ENCODE measurements at regions not wholly inside any gene's neighbourhood (a gene's known extent, or its start where the extent isn't known, plus 50 kb on each side); places are given as distances from the start of the nearest gene placed in this dataset.

DNA sequence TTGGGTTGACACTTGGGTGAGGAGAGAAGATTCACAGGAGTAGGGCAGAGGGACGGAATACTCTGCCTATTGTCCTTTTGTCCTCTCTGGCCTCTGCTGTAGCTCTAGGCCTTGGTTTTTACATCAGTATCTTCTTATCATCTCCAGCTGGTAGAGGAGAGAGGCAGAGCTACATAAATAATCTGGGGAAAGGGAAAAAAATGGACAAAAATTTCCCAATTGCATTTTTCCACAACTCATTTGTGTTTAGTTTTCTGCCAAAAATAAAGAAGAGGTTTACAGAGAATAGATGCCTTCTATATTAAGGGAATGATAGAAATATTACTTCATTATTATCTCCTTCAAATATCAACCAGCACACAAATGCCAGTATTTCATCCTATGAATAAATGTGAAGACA is 216.4 kb upstream of the P2RY1 start:
- Histone ChIP-seq H3K4me1 (ENCODE audit: control insufficient read depth, extremely low read depth, insufficient read depth, low read length) (no peaks in the 10 kb centered on the region), H3K9me1 (replicated peaks; ENCODE audit: control insufficient read depth, extremely low read depth, insufficient read depth, low read length) (no peaks in the 10 kb centered on the region), H3K4me3 (replicated peaks in 1 of 3; ENCODE audit: insufficient read depth in 1 of 3, low read depth in 1 of 3, low read length in 3 of 3) (no peak overlapping the region), H3K79me2 (ENCODE audit: control insufficient read depth, insufficient read depth, low read length) (no peaks in the 10 kb centered on the region), H3K9me3 (replicated peaks; ENCODE audit: control insufficient read depth, insufficient read depth, low read length) (no peaks in the 10 kb centered on the region), H3K27ac (ENCODE audit: insufficient read depth, low read depth, low read length) (no peak overlapping the region), H3K4me2 (ENCODE audit: insufficient read depth, low read length) (no peak overlapping the region), H3K36me3 (ENCODE audit: control insufficient read depth in 2 of 2, extremely low read depth in 1 of 2, insufficient read depth in 2 of 2, low read length in 2 of 2) (no peaks in the 10 kb centered on the region), H2AFZ (ENCODE audit: low read depth, low read length) (no peak overlapping the region), H3K27me3 (ENCODE audit: control insufficient read depth in 2 of 2, insufficient read depth in 2 of 2, low read length in 2 of 2) (peaks cover 2 to 5% of the 10 kb centered on the region in 2 experiments), H3K9ac (replicated peaks; ENCODE audit: extremely low read depth, insufficient read depth, low read length) (no peak overlapping the region), H4K20me1 (replicated peaks; ENCODE audit: control insufficient read depth, extremely low read depth, insufficient read depth, low read length) (no peaks in the 10 kb centered on the region)
- dilution Hi-C loops (cut with MboI; ENCODE audit: extremely low pct_ligation_motif_present, low sequenced_read_pairs) (no loop called here), intact Hi-C loops (cut with micrococcal nuclease) (no loop called here)
- TF ChIP-seq, protein P1, sequence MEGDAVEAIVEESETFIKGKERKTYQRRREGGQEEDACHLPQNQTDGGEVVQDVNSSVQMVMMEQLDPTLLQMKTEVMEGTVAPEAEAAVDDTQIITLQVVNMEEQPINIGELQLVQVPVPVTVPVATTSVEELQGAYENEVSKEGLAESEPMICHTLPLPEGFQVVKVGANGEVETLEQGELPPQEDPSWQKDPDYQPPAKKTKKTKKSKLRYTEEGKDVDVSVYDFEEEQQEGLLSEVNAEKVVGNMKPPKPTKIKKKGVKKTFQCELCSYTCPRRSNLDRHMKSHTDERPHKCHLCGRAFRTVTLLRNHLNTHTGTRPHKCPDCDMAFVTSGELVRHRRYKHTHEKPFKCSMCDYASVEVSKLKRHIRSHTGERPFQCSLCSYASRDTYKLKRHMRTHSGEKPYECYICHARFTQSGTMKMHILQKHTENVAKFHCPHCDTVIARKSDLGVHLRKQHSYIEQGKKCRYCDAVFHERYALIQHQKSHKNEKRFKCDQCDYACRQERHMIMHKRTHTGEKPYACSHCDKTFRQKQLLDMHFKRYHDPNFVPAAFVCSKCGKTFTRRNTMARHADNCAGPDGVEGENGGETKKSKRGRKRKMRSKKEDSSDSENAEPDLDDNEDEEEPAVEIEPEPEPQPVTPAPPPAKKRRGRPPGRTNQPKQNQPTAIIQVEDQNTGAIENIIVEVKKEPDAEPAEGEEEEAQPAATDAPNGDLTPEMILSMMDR (IDR thresholded peaks at IDR 0.05; ENCODE audit: extremely low read depth in 1 of 2, insufficient read depth in 1 of 2, low read depth in 1 of 2, low read length in 2 of 2) = no peak
- TF ChIP-seq FOS (IDR thresholded peaks at IDR 0.05; ENCODE audit: borderline replicate concordance, insufficient read depth, low read length) = no peak
- ChIA-PET CTCF (interaction anchor here (1.1 kb wide), 1 partner anchor 10 kb away, joined by 3 read pairs; no protein-coding TSS in a partner anchor), POLR2A (no interaction called here)
- DNase-seq (ENCODE audit: low read depth, low spot score) (no peak), FAIRE-seq (no peak)
- BruUV-seq (replicated peaks) = no TSS peak

DNA sequence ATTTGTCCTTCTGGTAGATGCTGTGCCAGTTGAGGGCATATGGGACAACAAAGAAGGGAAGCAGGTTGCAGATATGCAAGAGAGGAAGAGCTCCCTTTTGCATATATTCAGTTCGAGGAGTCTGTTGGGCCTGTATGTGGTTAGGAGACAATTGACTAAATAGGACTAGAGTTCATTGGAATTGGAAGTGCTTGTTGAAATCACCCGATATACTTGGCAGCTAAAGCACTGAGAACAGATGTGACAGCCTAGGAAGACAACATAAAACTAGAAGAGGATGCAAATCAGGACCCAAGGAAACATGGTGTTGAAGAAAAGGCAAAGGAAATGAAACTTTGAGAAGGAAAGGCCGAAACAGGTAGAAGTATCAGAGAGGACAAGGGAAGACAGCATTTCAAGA is 215.2 kb upstream of the P2RY1 start:
- Histone ChIP-seq H4K20me1 (replicated peaks; ENCODE audit: control insufficient read depth, extremely low read depth, insufficient read depth, low read length) (no peaks in the 10 kb centered on the region), H3K27ac (ENCODE audit: insufficient read depth, low read depth, low read length) (no peak overlapping the region), H3K36me3 (ENCODE audit: control insufficient read depth in 2 of 2, extremely low read depth in 1 of 2, insufficient read depth in 2 of 2, low read length in 2 of 2) (no peaks in the 10 kb centered on the region), H3K4me3 (replicated peaks in 1 of 3; ENCODE audit: insufficient read depth in 1 of 3, low read depth in 1 of 3, low read length in 3 of 3) (no peak overlapping the region), H3K9ac (replicated peaks; ENCODE audit: extremely low read depth, insufficient read depth, low read length) (no peak overlapping the region), H3K4me2 (ENCODE audit: insufficient read depth, low read length) (no peak overlapping the region), H3K27me3 (ENCODE audit: control insufficient read depth in 2 of 2, insufficient read depth in 2 of 2, low read length in 2 of 2) (peaks cover 5 to 6% of the 10 kb centered on the region in 2 experiments), H3K4me1 (ENCODE audit: control insufficient read depth, extremely low read depth, insufficient read depth, low read length) (no peaks in the 10 kb centered on the region), H3K9me3 (replicated peaks; ENCODE audit: control insufficient read depth, insufficient read depth, low read length) (no peaks in the 10 kb centered on the region), H3K79me2 (ENCODE audit: control insufficient read depth, insufficient read depth, low read length) (no peaks in the 10 kb centered on the region), H3K9me1 (replicated peaks; ENCODE audit: control insufficient read depth, extremely low read depth, insufficient read depth, low read length) (no peaks in the 10 kb centered on the region), H2AFZ (ENCODE audit: low read depth, low read length) (no peak overlapping the region)
- intact Hi-C loops (cut with micrococcal nuclease) = no loop called here
- FAIRE-seq (no peak), DNase-seq (ENCODE audit: low read depth, low spot score) (no peak)
- no peak for TF ChIP-seq POLR2A (IDR thresholded peaks at IDR 0.05; ENCODE audit: low read depth, low read length)
- no peak for TF ChIP-seq FOS (IDR thresholded peaks at IDR 0.05; ENCODE audit: borderline replicate concordance, insufficient read depth, low read length)
- TF ChIP-seq, protein P1 (IDR thresholded peaks at IDR 0.05; ENCODE audit: extremely low read depth in 1 of 2, insufficient read depth in 1 of 2, low read depth in 1 of 2, low read length in 2 of 2) = no peak
- TF ChIP-seq POLR2AphosphoS5 (IDR thresholded peaks at IDR 0.05; ENCODE audit: insufficient read depth, low read depth, low read length) = no peak
- no peak for TF ChIP-seq MYC (IDR thresholded peaks at IDR 0.05; ENCODE audit: low read depth, low read length)
- TF ChIP-seq, protein P2, sequence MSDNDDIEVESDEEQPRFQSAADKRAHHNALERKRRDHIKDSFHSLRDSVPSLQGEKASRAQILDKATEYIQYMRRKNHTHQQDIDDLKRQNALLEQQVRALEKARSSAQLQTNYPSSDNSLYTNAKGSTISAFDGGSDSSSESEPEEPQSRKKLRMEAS (IDR thresholded peaks at IDR 0.05; ENCODE audit: insufficient read depth, insufficient read length) = no peak
- no peak for TF ChIP-seq JUN (IDR thresholded peaks at IDR 0.05; ENCODE audit: borderline replicate concordance, insufficient read depth, insufficient read length, low read depth)
- TF ChIP-seq GATA2 (IDR thresholded peaks at IDR 0.05; ENCODE audit: insufficient read depth, insufficient read length, low read depth, low read length) = no peak
- TF ChIP-seq EZH2 (IDR thresholded peaks at IDR 0.05; ENCODE audit: borderline replicate concordance, low read depth, low read length, severe bottlenecking) = no peak
- POLR2A ChIA-PET = no interaction called here
- CTCF ChIA-PET = no interaction called here
- BruUV-seq (replicated peaks) = no TSS peak
- dilution Hi-C loops (cut with MboI; ENCODE audit: extremely low pct_ligation_motif_present, low sequenced_read_pairs) = no loop called here

Measured in endothelial cell of umbilical vein (primary cell).